GM10266 (cell line): ENCODE measurements at regions not wholly inside any gene's neighbourhood (a gene's known extent, or its start where the extent isn't known, plus 50 kb on each side); places are given as distances from the start of the nearest gene placed in this dataset.

Experiments used
- DNase-seq: peaks from one replicate; pipeline ENCODE4 v3.0.0; 2012; ENCODE audit errors: extremely low spot score
- CTCF ChIP-seq: IDR thresholded peaks from 2 replicates; pipeline ENCODE4 v1.5.1; 2012; ENCODE audit warnings: mild to moderate bottlenecking, low read depth; ENCODE audit not compliant: control insufficient read depth, insufficient read depth; ENCODE audit errors: missing control alignments

- DNase-seq: no peak
- TF ChIP-seq CTCF: no peak
Measured at GRCh38 chr6:137766596-137767370, 100.3 kb upstream of the TNFAIP3 start.

- no peak for DNase-seq
- no peak for TF ChIP-seq CTCF
Measured at GRCh38 chr6:137767465-137767864, 99.6 kb upstream of the TNFAIP3 start.

GRCh38 chr6:137767911-137768690 lies 99.0 kb upstream of the TNFAIP3 start:
- peak; percentile 48 for DNase-seq

GRCh38 chr6:137768935-137769334 lies 98.1 kb upstream of the TNFAIP3 start:
- no peak for DNase-seq
- TF ChIP-seq CTCF: no peak

More at GRCh38 chr6:137767911-137768690, 99.0 kb upstream of the TNFAIP3 start:
- no peak for TF ChIP-seq CTCF

GRCh38 chr6:137769797-137770362 lies 97.2 kb upstream of the TNFAIP3 start:
- TF ChIP-seq CTCF: no peak
- DNase-seq: no peak

GRCh38 chr6:137772541-137773250 lies 94.4 kb upstream of the TNFAIP3 start:
- no peak for TF ChIP-seq CTCF
- no peak for DNase-seq
